ENCODE measurements at regions not wholly inside any gene's neighbourhood (a gene's known extent, or its start where the extent isn't known, plus 50 kb on each side); places are given as distances from the start of the nearest gene placed in this dataset.

GRCh38 chr20:4593149-4593525 lies 93.1 kb upstream of the PRNP start:
- no peak overlapping the region for H2AFZ ChIP-seq (ENCODE audit: low read depth, low read length)
- H3K9me3 ChIP-seq (ENCODE audit: insufficient read depth, low read length), result no peaks in the 10 kb centered on the region
- H4K20me1 ChIP-seq (ENCODE audit: insufficient read depth, low read length), result no peaks in the 10 kb centered on the region
- no peaks in the 10 kb centered on the region for H3K4me1 ChIP-seq (ENCODE audit: low read length)
- H3K27me3 ChIP-seq (ENCODE audit: low read depth, low read length), result peaks cover 53% of the 10 kb centered on the region
- peak overlapping the region; percentile 77; the same call in 1 of the 2 replicates for H3K4me2 ChIP-seq (ENCODE audit: low read length)
- no peak overlapping the region for H3K4me3 ChIP-seq (ENCODE audit: low read length)
- no peak overlapping the region for H3K27ac ChIP-seq (ENCODE audit: low read length)
- no peak for TF ChIP-seq EZH2phosphoT487 (IDR thresholded peaks at IDR 0.05; ENCODE audit: low read depth)
- H3K9ac ChIP-seq (ENCODE audit: low read length), result no peak overlapping the region
- no peaks in the 10 kb centered on the region for H3K79me2 ChIP-seq (ENCODE audit: low read length)
- H3K36me3 ChIP-seq (replicated peaks; ENCODE audit: low read depth, low read length), result no peaks in the 10 kb centered on the region

GRCh38 chr20:4592316-4593148 lies 93.7 kb upstream of the PRNP start:
- Histone ChIP-seq H3K4me2 (ENCODE audit: low read length) (peak overlapping the region; percentile 77), H3K9ac (ENCODE audit: low read length) (peak overlapping the region; percentile 38), H3K79me2 (ENCODE audit: low read length) (no peaks in the 10 kb centered on the region), H3K27me3 (ENCODE audit: low read depth, low read length) (peaks cover 52% of the 10 kb centered on the region), H3K4me3 (ENCODE audit: low read length) (peak overlapping the region; percentile 75), H3K36me3 (replicated peaks; ENCODE audit: low read depth, low read length) (no peaks in the 10 kb centered on the region), H2AFZ (ENCODE audit: low read depth, low read length) (peak overlapping the region; percentile 76), H4K20me1 (ENCODE audit: insufficient read depth, low read length) (no peaks in the 10 kb centered on the region), H3K9me3 (ENCODE audit: insufficient read depth, low read length) (no peaks in the 10 kb centered on the region), H3K27ac (ENCODE audit: low read length) (no peak overlapping the region), H3K4me1 (ENCODE audit: low read length) (no peaks in the 10 kb centered on the region)
- TF ChIP-seq CTCF (IDR thresholded peaks at IDR 0.05; ENCODE audit: low read depth, low read length) (peak; percentile 95), EZH2phosphoT487 (IDR thresholded peaks at IDR 0.05; ENCODE audit: low read depth) (no peak)

GRCh38 chr20:4591975-4592315 lies 94.3 kb upstream of the PRNP start:
- Histone ChIP-seq H3K27ac (ENCODE audit: low read length) (no peak overlapping the region), H3K9me3 (ENCODE audit: insufficient read depth, low read length) (no peaks in the 10 kb centered on the region), H3K79me2 (ENCODE audit: low read length) (no peaks in the 10 kb centered on the region), H3K9ac (ENCODE audit: low read length) (no peak overlapping the region), H2AFZ (ENCODE audit: low read depth, low read length) (peak overlapping the region; percentile 76; the same call in 1 of the 2 replicates), H3K27me3 (ENCODE audit: low read depth, low read length) (peaks cover 49% of the 10 kb centered on the region), H3K36me3 (replicated peaks; ENCODE audit: low read depth, low read length) (no peaks in the 10 kb centered on the region), H3K4me1 (ENCODE audit: low read length) (no peaks in the 10 kb centered on the region), H4K20me1 (ENCODE audit: insufficient read depth, low read length) (no peaks in the 10 kb centered on the region), H3K4me3 (ENCODE audit: low read length) (peak overlapping the region; percentile 75), H3K4me2 (ENCODE audit: low read length) (peak overlapping the region; percentile 77)
- no peak for TF ChIP-seq CTCF (IDR thresholded peaks at IDR 0.05; ENCODE audit: low read depth, low read length)
- TF ChIP-seq EZH2phosphoT487 (IDR thresholded peaks at IDR 0.05; ENCODE audit: low read depth), result no peak

- no peaks in the 10 kb centered on the region for H3K79me2 ChIP-seq (ENCODE audit: low read length)
- no peak overlapping the region for H3K27ac ChIP-seq (ENCODE audit: low read length)
- no peak overlapping the region for H2AFZ ChIP-seq (ENCODE audit: low read depth, low read length)
- H3K4me2 ChIP-seq (ENCODE audit: low read length), result no peak overlapping the region
- peaks cover 44% of the 10 kb centered on the region for H3K27me3 ChIP-seq (ENCODE audit: low read depth, low read length)
- H3K4me3 ChIP-seq (ENCODE audit: low read length), result no peak overlapping the region
- H3K9ac ChIP-seq (ENCODE audit: low read length), result no peak overlapping the region
- H4K20me1 ChIP-seq (ENCODE audit: insufficient read depth, low read length), result no peaks in the 10 kb centered on the region
- no peak for TF ChIP-seq CTCF (IDR thresholded peaks at IDR 0.05; ENCODE audit: low read depth, low read length)
- TF ChIP-seq EZH2phosphoT487 (IDR thresholded peaks at IDR 0.05; ENCODE audit: low read depth), result no peak
- H3K36me3 ChIP-seq (replicated peaks; ENCODE audit: low read depth, low read length), result no peaks in the 10 kb centered on the region
- no peaks in the 10 kb centered on the region for H3K9me3 ChIP-seq (ENCODE audit: insufficient read depth, low read length)
- no peaks in the 10 kb centered on the region for H3K4me1 ChIP-seq (ENCODE audit: low read length)
These were observed 100.5 kb upstream of the PRNP start for GRCh38 chr20:4585758-4586157.
